Fibroblast of lung (primary cell): ENCODE measurements at regions not wholly inside any gene's neighbourhood (a gene's known extent, or its start where the extent isn't known, plus 50 kb on each side); places are given as distances from the start of the nearest gene placed in this dataset.

Source experiments
- CTCF ChIP-seq, 2 donors: IDR thresholded peaks in 1 of 2; conservative IDR thresholded peaks in 1 of 2; 1 replicate in 1 of 2; 2 replicates in 1 of 2; pipeline ENCODE4 v1.5.1; 2011 to 2012; ENCODE audit warnings: low read length in 2 of 2, control low read depth in 1 of 2, inconsistent platforms in 1 of 2, low read depth in 1 of 2, mild to moderate bottlenecking in 1 of 2
- EZH2 ChIP-seq: IDR thresholded peaks from 2 replicates; pipeline ENCODE4 v1.5.1; 2012; ENCODE audit warnings: low read length, control low read depth, mild to moderate bottlenecking; ENCODE audit errors: missing control alignments

DNA sequence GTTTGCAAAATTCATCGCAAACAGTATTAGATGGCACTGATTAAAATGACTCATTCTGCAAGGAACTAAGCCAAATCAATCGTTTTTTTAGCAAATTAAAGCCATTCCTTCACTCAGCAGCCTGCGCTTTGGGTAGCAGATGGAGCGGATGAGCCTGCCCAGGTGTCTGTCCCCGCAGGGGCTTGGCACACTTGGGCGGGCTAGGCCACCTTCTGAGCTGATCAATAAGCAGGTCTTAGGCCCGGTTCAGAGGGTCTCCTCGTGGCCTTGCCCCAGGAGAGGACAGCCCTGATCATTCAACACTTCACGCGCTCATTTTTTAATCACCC lies 78.0 kb upstream of the FCN1 start:
- TF ChIP-seq CTCF (conservative IDR thresholded peaks at IDR 0.05 in 1 of 2, IDR thresholded peaks at IDR 0.05 in 1 of 2; ENCODE audit: low read depth in 1 of 2, low read length in 2 of 2) (no peak), EZH2 (no peak)
